ENCODE measurements at regions not wholly inside any gene's neighbourhood (a gene's known extent, or its start where the extent isn't known, plus 50 kb on each side); places are given as distances from the start of the nearest gene placed in this dataset.
A peak's percentile ranks its signal among the peaks of the same experiment; 100 is the strongest.

DNA sequence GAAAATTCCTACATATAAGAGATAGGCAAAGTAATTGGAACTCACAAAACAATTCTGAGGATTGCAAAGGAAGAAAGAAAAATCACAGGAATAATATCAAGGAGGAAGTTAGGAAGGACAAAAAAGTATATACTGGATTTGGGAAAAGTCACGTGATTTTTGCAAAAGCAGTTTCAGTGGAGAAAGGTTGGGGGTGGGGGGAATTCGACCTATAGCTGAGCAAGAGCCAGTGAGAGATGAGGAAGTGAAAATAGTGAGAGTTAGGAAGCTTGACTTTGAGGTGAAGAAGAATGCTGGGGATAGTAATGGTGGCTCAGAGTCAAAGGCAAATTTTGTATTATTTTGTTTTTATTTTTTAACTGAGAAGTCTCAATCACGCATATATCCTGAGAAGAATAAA, 438.0 kb upstream of the PMFBP1 start:
- DNase-seq (ENCODE audit: extremely low spot score) = no peak
- ChIA-PET POLR2A (interaction anchor here (0.6 kb wide), 1 partner anchor 35 kb away, joined by 3 read pairs; no protein-coding TSS in a partner anchor), CTCF (interaction anchor here (0.8 kb wide), 1 partner anchor 14 kb away, joined by 3 read pairs; no protein-coding TSS in a partner anchor)
- TF ChIP-seq, protein P1, sequence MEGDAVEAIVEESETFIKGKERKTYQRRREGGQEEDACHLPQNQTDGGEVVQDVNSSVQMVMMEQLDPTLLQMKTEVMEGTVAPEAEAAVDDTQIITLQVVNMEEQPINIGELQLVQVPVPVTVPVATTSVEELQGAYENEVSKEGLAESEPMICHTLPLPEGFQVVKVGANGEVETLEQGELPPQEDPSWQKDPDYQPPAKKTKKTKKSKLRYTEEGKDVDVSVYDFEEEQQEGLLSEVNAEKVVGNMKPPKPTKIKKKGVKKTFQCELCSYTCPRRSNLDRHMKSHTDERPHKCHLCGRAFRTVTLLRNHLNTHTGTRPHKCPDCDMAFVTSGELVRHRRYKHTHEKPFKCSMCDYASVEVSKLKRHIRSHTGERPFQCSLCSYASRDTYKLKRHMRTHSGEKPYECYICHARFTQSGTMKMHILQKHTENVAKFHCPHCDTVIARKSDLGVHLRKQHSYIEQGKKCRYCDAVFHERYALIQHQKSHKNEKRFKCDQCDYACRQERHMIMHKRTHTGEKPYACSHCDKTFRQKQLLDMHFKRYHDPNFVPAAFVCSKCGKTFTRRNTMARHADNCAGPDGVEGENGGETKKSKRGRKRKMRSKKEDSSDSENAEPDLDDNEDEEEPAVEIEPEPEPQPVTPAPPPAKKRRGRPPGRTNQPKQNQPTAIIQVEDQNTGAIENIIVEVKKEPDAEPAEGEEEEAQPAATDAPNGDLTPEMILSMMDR (IDR thresholded peaks at IDR 0.05; ENCODE audit: control extremely low read depth, extremely low read depth, low read depth, missing control alignments) = no peak

GRCh38 chr16:72609066-72609465, 437.1 kb upstream of the PMFBP1 start:
- ChIA-PET CTCF (no interaction called here), POLR2A (no interaction called here)
- DNase-seq (ENCODE audit: extremely low spot score) = no peak
- TF ChIP-seq, protein P1 (IDR thresholded peaks at IDR 0.05; ENCODE audit: control extremely low read depth, extremely low read depth, low read depth, missing control alignments) = no peak

DNA sequence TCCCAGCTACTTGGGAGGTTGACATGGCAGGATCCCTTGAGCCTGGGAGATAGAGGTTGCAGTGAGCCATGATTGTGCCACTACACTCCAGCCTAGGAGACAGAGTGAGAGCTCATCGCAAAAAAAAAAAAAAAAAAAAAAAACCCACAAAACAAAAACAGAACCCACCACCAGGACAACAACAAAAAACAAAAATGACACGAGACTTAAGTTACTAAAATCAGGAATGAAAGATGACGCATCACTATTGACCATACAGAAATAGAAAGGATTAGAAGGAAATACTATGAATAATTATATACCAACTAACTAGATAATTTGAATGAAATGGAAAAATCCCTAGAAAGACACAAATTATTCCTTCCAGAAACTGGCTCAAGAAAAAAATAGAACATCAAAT, 432.4 kb upstream of the PMFBP1 start:
- TF ChIP-seq, protein P1 (IDR thresholded peaks at IDR 0.05; ENCODE audit: control extremely low read depth, extremely low read depth, low read depth, missing control alignments) = no peak
- peak; percentile 24 for DNase-seq (ENCODE audit: extremely low spot score)
- POLR2A ChIA-PET = no interaction called here
- CTCF ChIA-PET = interaction anchor here (3.2 kb wide), 1 partner anchor 10 kb away, joined by 9 read pairs; no protein-coding TSS in a partner anchor

DNA sequence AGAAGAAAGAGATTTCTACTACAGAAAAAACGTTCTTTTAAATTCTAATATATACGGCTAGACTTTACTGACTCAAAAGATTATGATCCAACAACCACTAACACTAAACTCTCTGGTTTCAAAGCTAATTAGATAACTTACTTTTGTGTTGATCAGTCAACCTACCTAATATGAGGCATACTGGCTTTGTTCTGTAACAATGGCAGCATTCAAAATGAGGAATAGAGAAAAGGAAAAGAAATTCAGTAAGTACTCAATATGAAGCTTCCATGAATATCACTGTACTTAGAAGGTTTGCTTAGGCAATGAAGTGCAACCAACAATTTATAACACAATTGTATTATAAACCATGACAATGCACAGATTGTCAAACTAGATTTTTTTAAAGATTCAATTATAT, 430.5 kb upstream of the PMFBP1 start:
- POLR2A ChIA-PET = no interaction called here
- TF ChIP-seq, protein P1 (IDR thresholded peaks at IDR 0.05; ENCODE audit: control extremely low read depth, extremely low read depth, low read depth, missing control alignments) = no peak
- no peak for DNase-seq (ENCODE audit: extremely low spot score)
- CTCF ChIA-PET = interaction anchor here (1.2 to 3.2 kb wide), 4 partner anchors 9 to 12 kb away, joined by 3 to 9 read pairs (median 4); no protein-coding TSS in a partner anchor

- TF ChIP-seq, protein P1 (IDR thresholded peaks at IDR 0.05; ENCODE audit: control extremely low read depth, extremely low read depth, low read depth, missing control alignments) = no peak
- CTCF ChIA-PET = no interaction called here
- DNase-seq (ENCODE audit: extremely low spot score) = no peak
- POLR2A ChIA-PET = no interaction called here
Measured at GRCh38 chr16:72598696-72599095, 426.7 kb upstream of the PMFBP1 start.

DNA sequence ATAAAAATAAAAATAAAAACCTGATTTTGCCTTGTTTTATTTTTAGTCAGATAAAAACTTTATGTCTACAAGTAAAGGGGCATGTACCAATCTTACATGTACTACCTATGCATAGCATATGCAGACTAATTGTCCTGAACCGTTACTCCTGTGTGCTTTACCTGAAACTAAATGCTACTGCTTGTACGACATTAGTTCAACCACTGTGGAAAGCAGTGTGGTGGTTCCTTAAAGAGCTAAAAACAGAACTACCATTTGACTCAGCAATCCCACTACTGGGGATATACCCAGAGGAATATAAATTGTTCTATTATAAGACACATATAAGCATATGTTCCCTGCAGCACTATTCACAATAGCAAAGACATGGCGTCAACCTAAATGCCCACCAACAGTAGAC, 426.0 kb upstream of the PMFBP1 start:
- DNase-seq (ENCODE audit: extremely low spot score) = no peak
- CTCF ChIA-PET = no interaction called here
- TF ChIP-seq, protein P1 (IDR thresholded peaks at IDR 0.05; ENCODE audit: control extremely low read depth, extremely low read depth, low read depth, missing control alignments) = no peak
- POLR2A ChIA-PET = no interaction called here

- TF ChIP-seq, protein P1 (IDR thresholded peaks at IDR 0.05; ENCODE audit: control extremely low read depth, extremely low read depth, low read depth, missing control alignments) = no peak
- ChIA-PET CTCF (no interaction called here), POLR2A (no interaction called here)
- no peak for DNase-seq (ENCODE audit: extremely low spot score)
Measured at GRCh38 chr16:72596373-72596772, 424.4 kb upstream of the PMFBP1 start.
